Kidney (tissue), 10 donors: ENCODE measurements at regions not wholly inside any gene's neighbourhood (a gene's known extent, or its start where the extent isn't known, plus 50 kb on each side); places are given as distances from the start of the nearest gene placed in this dataset.
"Not testable (repeated sequence)": the region's sequence is repeated elsewhere in the genome, so short reads cannot be mapped to it uniquely, and the experiment has no call there.

Source experiments
- DNase-seq, 5 donors: peaks; one replicate each; pipeline ENCODE4 v3.0.0-alpha.2; 2013 to 2020
- FAIRE-seq: peaks from 2 replicates; lab custom pipeline; 2012; peaks lifted over from hg19 to GRCh38; lab: Jason Lieb, UNC
- H3K27ac ChIP-seq, 2 donors: one replicate each; pipeline ENCODE4 v1.7.0; 2013; ENCODE audit warnings: low read depth in 2 of 2, low read length in 2 of 2, inconsistent platforms in 1 of 2
- H3K27me3 ChIP-seq: one replicate; pipeline ENCODE4 v1.7.1; 2013; ENCODE audit warnings: low read length, inconsistent platforms; ENCODE audit not compliant: control insufficient read depth, insufficient read depth
- H3K36me3 ChIP-seq, 3 donors: one replicate each; pipeline versions ENCODE4 v1.7.0 to v1.7.1; 2013; ENCODE audit warnings: low read length in 3 of 3, control low read depth in 1 of 3, inconsistent platforms in 1 of 3; ENCODE audit not compliant: insufficient read depth in 3 of 3, control insufficient read depth in 2 of 3
- H3K4me1 ChIP-seq, 3 donors: one replicate each; pipeline versions ENCODE4 v1.7.0 to v1.7.1; 2013; ENCODE audit warnings: low read length in 3 of 3, inconsistent platforms in 1 of 3, low read depth in 1 of 3; ENCODE audit not compliant: control insufficient read depth in 2 of 3, insufficient read depth in 2 of 3
- H3K4me3 ChIP-seq, 3 donors: one replicate each; pipeline versions ENCODE4 v1.7.0 to v1.8.1; 2013; ENCODE audit warnings: low read length in 3 of 3, control low read depth in 1 of 3, inconsistent platforms in 1 of 3
- H3K9ac ChIP-seq, 3 donors: one replicate each; pipeline versions ENCODE4 v1.7.0 to v1.7.1; 2013; ENCODE audit warnings: low read length in 3 of 3, control low read depth in 1 of 3, inconsistent platforms in 1 of 3
- H3K9me3 ChIP-seq, 3 donors: one replicate each; pipeline versions ENCODE4 v1.7.0 to v1.7.1; 2013; ENCODE audit warnings: low read length in 3 of 3, control low read depth in 1 of 3, inconsistent platforms in 1 of 3; ENCODE audit not compliant: control insufficient read depth in 2 of 3, insufficient read depth in 1 of 3
- intact Hi-C: fragments of 100-400 bp; cut with DNase I; formaldehyde crosslinking; loops from one replicate; pipeline ENCODE4 v1.11.1; 2022
- donor health status: control.
- donor health status: control.
- donor health status: DM: yes; HTN: yes; CAD: no.
- donor health status: Normal renal cell carcinoma (clear cell type).

- DNase-seq, H3K4me3 ChIP-seq, H3K27me3 ChIP-seq, H3K36me3 ChIP-seq, FAIRE-seq, H3K4me1 ChIP-seq, H3K27ac ChIP-seq, H3K9me3 ChIP-seq, intact Hi-C loops, H3K9ac ChIP-seq: not testable (repeated sequence)
Observed at GRCh38 chr1:120257064-120257777, 80.9 kb upstream of the SEC22B start.

- H3K9ac ChIP-seq, H3K4me1 ChIP-seq, H3K4me3 ChIP-seq, DNase-seq, FAIRE-seq, H3K36me3 ChIP-seq, H3K27me3 ChIP-seq, H3K27ac ChIP-seq, intact Hi-C loops, H3K9me3 ChIP-seq: not testable (repeated sequence)
Observed at GRCh38 chr1:120250756-120251155, 74.4 kb upstream of the SEC22B start.

DNA sequence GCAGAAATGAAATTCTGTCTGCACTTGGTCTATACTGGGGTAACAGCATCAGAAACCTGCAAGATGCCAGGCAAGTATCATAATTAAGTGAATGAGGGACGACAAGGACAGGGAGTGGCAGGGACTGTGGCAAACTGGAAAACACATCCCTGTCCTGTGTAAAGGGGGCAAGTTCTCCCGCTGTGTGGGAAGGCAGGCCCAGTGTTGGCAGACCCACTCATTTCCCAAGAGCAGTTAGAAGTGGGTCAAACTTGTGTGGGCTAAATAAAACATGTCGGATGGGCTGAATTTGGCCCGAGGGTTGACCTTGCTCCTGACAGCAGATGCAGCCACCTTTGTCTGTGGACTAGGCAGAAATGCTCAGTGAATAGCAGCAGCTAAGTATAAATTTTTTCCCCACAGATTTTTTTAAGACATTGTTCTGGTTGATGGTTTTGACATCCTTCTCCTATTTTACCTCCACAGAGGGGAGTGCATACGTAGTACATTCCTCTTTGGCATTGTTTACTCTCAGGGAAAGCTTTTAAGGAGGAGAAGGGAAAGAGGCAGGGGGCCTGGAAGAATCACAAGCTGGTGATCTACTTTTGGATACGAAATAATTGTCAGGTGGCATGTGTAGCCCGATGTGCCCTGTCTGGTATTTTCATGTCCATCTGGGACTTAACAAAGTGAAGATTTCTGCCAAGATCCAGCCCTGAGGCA is 72.6 kb upstream of the SEC22B start:
- intact Hi-C loops, FAIRE-seq, H3K27ac ChIP-seq, DNase-seq, H3K4me3 ChIP-seq, H3K4me1 ChIP-seq, H3K9me3 ChIP-seq, H3K9ac ChIP-seq, H3K27me3 ChIP-seq, H3K36me3 ChIP-seq: not testable (repeated sequence)

DNA sequence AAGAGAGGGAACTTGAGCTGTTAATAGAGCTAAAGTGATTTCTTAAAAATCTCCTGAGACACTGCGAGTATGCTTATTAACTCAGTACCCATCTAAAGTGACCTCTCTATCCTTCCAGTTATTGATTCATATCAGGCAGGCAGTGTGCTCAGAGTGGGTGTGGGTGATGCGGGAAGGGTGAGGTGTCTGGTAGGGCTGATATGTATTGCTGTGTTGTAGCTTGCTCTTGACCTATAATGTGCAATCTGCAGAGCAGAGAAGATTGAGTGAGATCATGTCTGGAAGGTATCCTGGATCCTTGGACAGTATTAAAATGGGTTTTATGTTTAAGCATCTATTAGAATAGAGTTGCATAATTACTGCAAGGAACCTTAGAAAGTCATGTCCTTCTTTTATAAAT is 71.9 kb upstream of the SEC22B start:
- H3K9me3 ChIP-seq, H3K4me1 ChIP-seq, H3K36me3 ChIP-seq, FAIRE-seq, DNase-seq, H3K4me3 ChIP-seq, H3K27me3 ChIP-seq, intact Hi-C loops, H3K9ac ChIP-seq, H3K27ac ChIP-seq: not testable (repeated sequence)

DNA sequence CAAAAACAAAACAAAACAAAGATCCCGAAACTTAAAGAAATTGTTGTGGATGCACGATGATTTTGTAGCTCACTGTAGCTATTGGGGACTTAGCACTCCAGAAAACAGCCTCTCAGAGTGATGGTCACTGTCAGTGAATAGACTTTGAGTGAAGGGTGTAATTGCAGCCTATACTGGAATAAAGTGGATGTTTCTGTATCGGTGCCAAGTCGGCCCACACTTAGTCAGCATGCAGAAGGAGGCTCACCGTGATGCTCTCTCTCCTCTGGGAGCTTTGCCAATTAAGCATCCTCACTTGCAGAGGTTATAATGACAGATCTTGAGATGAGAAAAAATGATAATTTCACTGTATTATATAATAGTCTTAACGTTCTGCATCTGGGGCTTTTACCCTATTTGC is 67.5 kb upstream of the SEC22B start:
- intact Hi-C loops, H3K36me3 ChIP-seq: not testable (repeated sequence)

GRCh38 chr1:120242582-120242981 is 66.3 kb upstream of the SEC22B start:
- H3K4me1 ChIP-seq, intact Hi-C loops, H3K4me3 ChIP-seq: not testable (repeated sequence)

More for the DNA sequence above, 67.5 kb upstream of the SEC22B start:
- H3K27me3 ChIP-seq, H3K9me3 ChIP-seq, H3K27ac ChIP-seq, H3K9ac ChIP-seq, FAIRE-seq, DNase-seq, H3K4me3 ChIP-seq, H3K4me1 ChIP-seq: not testable (repeated sequence)

GRCh38 chr1:120241868-120242267 is 65.5 kb upstream of the SEC22B start:
- FAIRE-seq, H3K27me3 ChIP-seq, DNase-seq, H3K36me3 ChIP-seq, intact Hi-C loops, H3K9ac ChIP-seq, H3K27ac ChIP-seq, H3K4me3 ChIP-seq, H3K9me3 ChIP-seq, H3K4me1 ChIP-seq: not testable (repeated sequence)

More at GRCh38 chr1:120242582-120242981, 66.3 kb upstream of the SEC22B start:
- not testable (repeated sequence) for H3K36me3 ChIP-seq, H3K9ac ChIP-seq, FAIRE-seq, H3K9me3 ChIP-seq, DNase-seq, H3K27me3 ChIP-seq, H3K27ac ChIP-seq

- FAIRE-seq, H3K27ac ChIP-seq, DNase-seq, H3K4me1 ChIP-seq, intact Hi-C loops, H3K9ac ChIP-seq, H3K36me3 ChIP-seq, H3K27me3 ChIP-seq, H3K9me3 ChIP-seq, H3K4me3 ChIP-seq: not testable (repeated sequence)
Observed at GRCh38 chr1:120240181-120240580, 63.9 kb upstream of the SEC22B start.
